ENCODE measurements at regions not wholly inside any gene's neighbourhood (a gene's known extent, or its start where the extent isn't known, plus 50 kb on each side); places are given as distances from the start of the nearest gene placed in this dataset.

GRCh38 chr5:161096581-161096980, 244.6 kb upstream of the ATP10B start:
- TF ChIP-seq HDGF (IDR thresholded peaks at IDR 0.05; ENCODE audit: borderline replicate concordance) (no peak), FOXK2 (IDR thresholded peaks at IDR 0.05) (no peak), BHLHE40 (IDR thresholded peaks at IDR 0.05; ENCODE audit: borderline replicate concordance) (no peak), FOXA1 (IDR thresholded peaks at IDR 0.05) (no peak), LEF1 (IDR thresholded peaks at IDR 0.05; ENCODE audit: borderline replicate concordance) (no peak), ELF4 (IDR thresholded peaks at IDR 0.05) (no peak)

Measured in HEK293T (cell line).